Activated CD8-positive, alpha-beta memory T cell treated with anti-CD3 and anti-CD28 coated beads, Interleukin-2, amount 50 U/mL, for 1 hour (primary cell): ENCODE measurements at regions not wholly inside any gene's neighbourhood (a gene's known extent, or its start where the extent isn't known, plus 50 kb on each side); places are given as distances from the start of the nearest gene placed in this dataset.
"Not testable (repeated sequence)": the region's sequence is repeated elsewhere in the genome, so short reads cannot be mapped to it uniquely, and the experiment has no call there.

Source experiments
- DNase-seq: peaks from one replicate; pipeline ENCODE4 v3.0.0-alpha.2; 2020; ENCODE audit errors: extremely low read depth

DNA sequence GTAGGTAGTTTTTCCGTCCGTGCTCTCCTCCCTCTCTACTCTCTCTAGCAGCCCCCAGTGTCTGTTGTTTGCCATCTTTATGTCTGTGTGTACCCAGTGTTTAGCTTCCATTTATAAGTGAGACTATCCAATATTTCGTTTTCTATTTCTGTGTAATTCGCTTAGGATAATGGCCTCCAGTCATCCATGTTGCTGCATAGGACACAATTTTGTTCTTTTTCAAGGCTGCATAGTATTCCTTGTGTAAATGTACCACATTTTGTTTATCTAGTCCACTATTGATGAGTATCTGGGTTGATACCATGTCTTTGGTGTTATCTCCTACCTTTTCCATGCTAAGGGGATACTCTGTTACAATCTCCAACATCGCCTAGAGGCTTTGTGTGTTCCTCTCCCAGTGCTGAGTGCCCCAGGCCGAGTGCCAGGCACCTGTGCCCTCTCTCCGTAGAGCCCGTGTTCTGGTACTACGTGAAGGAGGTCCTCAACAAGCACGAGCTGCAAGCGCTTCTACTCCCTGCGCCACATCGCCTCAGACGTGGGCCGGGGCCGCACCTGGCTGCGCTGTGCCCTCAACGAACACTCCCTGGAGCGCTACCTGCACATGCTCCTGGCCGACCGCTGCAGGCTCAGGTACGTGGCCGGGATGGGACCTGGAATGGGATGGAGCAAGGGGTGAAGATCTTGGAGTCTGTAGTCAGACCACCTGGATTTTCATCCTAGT is 51.0 kb downstream of the NPIPB11 start:
- DNase-seq, result not testable (repeated sequence)

DNA sequence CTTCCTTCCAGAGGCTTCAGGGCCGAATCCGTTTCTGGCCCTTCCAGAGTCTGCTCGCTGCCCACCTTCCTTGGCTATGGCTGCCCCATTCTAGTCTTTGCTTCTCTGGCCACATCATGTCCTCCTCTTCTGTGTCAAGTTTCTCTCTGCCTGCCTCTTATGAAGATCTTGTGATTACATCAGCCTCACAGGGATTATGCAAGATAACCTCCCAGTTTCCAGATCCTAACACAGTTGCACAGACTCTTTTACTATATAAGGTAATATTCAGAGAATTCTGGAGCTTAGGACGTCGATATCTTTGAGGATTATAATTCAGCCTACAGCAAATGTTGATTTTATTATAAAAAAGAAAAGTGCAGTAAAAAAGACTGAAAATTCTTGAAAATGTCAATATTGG is 52.1 kb downstream of the NPIPB11 start:
- not testable (repeated sequence) for DNase-seq

DNA sequence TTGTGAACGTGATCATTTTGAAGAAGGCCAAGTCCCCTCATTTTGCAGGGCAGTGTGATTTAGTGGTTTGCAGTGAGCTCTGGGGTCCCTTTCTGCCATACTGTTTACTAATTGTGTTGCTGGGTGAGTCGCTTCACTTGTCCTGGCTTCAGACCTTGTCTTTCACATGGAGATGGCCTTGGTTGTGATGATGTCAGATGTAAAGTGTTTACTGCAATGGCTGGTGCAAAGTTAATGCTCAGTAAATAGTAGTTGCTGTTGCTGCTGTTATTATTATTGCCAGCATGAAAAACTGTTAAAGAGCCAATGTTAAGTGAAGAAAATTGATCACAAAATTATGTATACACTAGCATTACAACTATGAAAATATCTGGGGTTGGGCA is 53.9 kb downstream of the NPIPB11 start:
- not testable (repeated sequence) for DNase-seq

DNA sequence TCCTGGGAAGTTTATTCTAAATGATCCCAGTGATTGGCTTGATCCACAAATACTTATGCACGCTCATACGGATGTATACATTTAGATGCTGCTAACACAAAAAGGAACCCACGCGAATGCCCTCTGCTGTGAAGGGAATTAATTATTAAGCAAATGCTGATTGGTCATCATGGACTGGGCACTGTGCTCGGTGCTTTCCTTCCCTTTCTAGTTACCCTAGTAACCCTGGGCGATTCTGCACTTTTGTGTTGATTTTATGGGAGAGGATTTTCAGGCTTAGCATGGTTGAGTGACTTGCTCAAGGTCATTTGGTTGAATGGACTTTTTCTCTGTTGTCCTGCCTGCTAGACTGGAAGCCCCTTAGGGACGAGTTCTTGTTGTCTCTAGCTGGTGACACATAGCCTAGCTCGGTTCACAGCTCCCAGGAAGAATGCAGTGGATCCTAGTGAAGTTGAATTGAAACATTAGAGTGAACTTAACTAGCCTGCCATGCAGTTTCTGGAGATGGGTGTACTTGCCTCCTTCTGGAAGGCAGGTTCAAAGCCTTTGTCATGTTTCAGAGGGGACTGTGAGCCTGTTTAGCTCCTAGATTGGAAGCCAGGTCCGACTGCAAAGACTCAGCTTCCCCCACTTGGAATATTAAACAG is 54.4 kb downstream of the NPIPB11 start:
- DNase-seq, result not testable (repeated sequence)

DNA sequence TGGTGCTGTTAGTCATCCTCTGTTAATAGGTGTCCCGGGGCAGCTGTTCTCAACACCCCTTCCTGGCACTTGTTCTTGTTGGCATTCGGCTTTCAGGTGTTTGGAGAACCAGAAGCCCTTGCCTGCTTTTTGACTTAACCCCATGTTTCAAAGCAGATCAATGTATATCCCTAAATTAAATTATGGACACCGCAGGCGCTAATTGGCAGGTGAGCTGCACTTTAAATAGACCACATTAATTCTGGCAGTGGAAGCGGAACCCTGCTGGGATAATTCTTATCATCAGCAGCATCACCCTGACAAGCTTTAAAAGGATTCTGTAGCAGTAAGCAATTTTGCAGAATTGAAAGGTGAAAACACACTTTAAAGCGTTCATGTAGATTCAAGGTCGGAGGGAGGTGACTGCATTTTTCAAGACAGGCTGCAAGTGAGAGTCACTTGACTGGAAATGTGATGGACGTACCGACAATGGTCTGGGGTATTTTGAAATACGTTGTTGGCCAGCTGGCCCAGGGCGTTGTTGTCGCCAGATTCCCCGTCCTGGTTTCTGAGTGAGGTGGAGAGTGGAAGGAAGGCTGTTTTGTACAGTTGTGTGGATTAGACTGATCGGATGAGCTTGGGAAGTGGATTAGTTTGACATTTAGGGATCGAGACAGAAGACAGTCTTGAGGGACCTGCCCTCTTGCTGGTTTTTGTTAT is 55.1 kb downstream of the NPIPB11 start:
- not testable (repeated sequence) for DNase-seq

DNA sequence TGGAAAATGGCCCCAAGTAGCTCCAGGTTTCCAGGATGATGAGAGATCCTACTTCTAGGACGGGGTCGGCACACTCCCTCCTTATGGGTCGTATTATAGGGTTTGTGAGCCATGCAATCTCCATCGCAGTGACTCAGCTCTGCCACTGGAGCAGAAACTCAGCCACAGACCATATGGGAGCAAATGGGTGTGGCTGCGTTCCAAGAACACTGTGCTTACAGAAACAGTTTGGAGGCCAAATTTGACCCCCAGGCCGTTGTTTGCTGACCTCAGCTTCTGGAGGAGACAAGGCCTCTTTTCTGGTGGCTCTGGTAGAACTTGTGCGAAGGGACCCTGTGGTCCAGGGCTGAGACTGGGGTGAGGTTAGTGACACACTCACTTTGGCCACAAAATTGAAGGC is 56.5 kb downstream of the NPIPB11 start:
- not testable (repeated sequence) for DNase-seq

DNA sequence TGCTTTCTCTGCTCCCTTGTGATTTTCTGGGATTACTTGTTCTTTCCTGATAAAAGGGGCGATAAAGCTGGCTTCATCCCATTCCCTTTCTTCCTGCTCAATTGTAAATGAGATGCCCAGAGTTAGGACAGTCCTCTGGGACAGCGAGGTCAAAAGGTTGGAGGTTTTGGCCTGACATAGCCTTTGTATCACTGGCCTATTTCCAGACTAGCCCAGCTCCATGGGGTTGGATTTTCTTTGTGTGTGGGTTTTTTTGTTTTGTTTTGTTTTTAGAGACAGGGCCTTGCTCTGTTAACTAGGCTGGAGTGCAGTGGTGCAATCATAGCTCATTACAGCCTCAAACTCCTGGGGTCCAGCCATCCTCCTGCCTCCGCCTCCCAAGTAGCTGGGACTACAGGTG is 57.8 kb downstream of the NPIPB11 start:
- not testable (repeated sequence) for DNase-seq

DNA sequence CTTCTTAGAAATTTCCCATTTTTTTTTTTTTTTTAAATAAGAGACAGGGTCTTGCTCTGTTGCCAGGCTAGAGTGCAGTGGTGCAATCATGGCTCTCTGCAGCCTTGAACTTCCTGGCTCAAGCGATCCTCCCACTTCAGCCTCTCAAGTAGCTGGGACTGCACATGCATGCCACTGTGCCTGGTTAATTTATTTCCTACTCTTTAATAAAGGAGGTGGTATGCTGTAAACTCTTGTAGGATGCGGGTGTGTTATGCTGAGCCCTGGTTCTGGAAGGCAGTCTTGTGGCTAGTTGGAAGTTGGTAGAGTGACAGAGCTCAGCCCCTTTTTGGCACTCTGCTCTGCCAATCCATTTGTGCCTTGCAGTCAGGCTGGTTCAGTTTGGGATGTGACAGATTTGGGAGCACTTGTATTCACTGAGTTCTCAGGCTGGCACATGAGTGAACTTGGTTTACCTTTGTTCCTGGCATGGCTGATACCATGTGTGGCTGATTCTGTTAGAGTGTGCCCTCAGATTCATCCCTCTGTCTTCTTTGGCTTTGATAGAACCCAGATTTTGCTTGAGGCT is 58.3 kb downstream of the NPIPB11 start:
- DNase-seq, result not testable (repeated sequence)

DNA sequence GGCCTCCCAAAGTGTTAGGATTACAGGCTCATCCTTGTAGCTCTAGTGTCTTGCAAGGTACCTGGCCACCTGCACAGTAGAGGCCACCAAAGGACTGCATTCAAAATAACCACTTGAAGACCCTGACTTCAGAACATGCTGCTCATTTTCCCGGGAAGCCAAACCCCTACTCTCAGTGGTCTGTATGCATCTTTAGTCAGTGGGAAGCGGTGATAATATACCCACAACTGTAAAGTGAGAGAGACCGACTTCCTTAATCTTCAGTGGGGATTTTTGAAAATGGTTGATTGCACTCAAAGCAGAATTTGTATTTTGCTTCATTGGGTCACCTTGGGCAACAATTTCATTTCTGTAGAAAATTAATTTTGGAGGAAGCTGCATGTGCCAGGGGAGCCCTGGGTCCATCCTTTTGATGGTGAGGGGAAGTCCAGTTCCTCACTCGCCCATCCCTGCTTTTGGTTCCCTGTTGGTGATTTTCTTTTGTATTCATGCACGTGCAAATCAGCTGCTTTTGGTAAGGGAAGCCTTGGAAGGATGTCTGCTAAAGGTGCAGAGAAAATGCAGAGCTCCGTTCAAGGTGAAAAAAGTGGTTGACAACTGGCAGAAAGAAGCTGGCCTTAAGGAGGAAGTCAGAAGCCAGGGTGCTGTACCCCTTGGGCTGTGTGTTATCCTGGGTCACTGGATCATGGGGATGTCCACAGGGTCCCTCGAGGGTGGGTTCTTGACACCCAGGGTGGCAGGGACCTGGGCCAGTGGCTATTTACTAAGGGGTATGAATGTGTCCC is 59.5 kb downstream of the NPIPB11 start:
- DNase-seq, result not testable (repeated sequence)

DNA sequence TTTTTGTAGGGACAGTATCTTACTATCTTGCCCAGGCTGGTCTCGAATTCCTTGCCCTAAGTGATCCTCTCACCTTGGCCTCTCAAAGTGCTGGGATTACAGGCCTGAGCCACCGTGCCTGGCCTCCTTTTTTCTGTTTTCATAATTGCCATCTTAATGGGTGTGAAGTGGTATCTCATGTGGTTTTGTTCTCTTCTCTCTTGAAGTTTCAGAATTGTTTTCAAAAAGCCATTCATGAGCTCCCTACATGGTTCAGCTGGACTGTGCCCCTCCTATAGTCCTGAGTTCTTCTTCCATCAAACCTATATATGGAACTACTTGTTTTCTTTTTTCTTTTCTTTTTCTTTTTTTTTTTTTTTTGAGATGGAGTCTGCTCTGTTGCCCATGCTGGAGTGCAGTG is 60.3 kb downstream of the NPIPB11 start:
- DNase-seq, result not testable (repeated sequence)

DNA sequence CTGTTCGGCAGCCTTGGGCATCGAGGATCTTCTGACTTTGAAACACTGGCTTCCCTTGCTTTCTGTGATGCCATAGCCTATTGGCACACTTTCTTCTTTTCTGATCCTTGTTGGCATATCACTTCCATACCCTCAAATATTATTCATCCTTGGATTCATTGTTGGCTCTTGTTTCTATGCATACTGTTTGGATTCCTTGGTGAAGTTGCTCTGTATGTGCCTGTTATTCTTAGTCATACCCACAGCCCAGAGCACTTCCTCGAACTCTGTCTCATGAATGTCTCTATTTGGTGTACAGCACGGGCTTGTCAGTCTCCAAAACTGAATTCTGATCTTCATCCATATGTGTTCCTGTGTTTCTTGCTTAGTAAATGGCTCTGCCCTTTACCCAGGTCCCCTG is 63.6 kb downstream of the NPIPB11 start:
- DNase-seq, result not testable (repeated sequence)

DNA sequence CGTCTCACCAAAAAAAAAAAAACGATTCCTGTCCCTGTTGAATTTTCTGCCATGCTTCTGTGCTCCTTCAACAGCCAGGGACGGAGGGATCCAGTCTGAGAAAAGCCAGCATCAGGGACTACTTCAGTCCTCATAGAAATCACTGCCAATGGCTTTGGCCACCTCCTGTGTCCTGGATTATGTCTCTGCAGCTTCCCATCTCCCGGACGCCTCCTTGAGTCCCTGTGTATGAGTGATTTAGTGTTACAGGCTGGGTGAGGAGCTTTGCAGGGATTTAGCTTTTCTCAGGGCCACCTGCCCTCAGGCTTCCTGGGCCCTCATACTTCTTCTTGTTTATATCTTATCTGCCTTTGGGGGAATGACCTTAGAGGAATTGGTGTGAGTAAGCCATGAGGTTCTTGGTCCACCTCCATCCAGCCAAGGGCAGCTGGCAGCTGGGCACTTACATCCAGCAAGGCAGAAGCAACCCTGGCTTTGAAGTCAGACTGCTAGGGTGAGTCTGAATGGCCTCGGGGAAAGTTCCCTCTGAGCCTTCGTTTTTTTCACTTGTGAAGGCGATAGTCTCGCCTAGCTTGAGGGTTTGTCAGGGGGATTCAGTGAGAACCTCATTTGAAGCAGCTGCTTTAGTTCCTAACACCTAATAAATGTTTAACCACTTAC is 65.6 kb downstream of the NPIPB11 start:
- DNase-seq, result not testable (repeated sequence)

DNA sequence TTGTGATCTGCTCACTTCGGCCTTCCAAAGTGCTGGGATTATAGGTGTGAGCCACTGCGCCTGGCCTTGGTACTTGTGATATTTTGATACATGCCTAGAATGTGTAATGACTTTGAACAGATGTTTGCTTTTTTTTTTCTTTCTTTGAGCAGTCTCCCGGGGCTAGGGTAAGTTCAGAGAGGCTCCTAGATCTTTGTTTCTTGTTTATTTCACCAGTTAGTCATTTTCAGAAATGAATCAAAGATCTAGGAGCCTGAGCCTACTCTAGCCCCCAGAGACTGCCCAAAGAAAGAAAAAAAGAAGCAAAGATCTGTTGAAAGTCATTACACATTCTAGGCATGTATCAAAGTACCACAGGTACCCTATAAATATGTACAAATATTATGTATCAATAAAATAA is 66.3 kb downstream of the NPIPB11 start:
- not testable (repeated sequence) for DNase-seq

DNA sequence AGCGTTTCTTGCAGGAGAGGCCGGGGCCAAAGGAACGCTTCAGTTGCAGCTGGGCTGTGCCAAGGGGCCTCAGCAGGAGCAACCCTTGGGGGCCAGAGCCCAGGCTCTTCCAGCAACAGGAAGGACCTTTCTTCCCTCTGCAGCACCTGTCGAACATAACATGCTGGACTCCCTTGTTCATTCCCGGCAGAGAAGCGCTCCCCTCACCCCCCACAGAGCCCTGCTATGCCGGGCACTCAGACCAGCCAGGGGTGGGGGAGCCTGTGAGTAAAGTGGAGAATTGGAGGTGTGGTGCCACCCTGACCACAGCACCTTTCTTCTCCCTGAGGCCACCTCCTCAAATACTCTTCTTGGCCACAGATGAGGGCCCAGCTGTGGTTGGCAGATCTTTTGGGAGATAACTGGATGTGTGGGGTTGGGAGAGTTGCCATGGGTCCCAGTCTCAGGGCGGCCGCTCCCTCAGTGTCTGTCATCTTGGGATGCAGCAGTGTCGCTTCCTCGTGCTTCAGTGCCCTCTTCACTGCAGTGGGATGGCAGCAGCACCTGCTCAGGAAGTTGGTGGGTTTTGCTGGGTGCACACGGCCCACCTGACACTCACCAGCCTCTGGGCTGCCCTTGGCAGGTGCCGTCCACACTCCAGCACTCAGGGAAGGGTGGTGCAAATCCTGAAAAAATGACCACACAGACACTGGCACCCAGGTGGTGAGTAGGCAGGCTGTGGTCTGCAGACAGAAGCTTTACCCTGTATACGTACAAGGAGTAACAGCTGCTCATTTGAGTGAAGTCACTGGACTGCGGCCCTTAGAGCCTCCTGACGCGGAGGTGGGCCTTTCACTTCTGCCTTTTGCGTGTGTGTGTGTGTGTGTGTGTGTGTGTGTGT is 67.5 kb downstream of the NPIPB11 start:
- not testable (repeated sequence) for DNase-seq

DNA sequence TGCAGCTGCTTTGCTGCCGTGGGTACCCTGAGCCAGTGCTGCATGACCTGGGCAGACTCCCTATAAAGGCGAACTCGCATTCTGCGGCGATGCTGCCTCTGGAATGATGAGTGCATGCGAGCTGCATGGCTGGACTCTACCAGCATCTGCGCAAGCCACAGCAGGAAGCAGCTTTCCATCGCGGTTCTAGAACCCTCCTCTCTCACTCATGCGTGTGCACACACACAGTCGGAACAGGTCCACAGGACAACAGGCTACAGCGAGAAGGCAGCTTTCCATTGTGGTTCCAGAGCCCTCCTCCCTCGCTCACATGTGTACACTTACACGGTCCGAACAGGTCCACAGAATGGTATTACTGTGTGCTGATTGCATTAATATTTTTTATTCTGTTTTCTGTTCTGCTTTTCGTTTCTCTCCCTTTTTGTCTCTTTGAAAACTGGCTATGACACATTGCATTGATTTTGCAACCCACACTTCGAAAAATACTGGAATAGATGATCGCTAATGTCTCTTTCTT is 69.1 kb downstream of the NPIPB11 start:
- not testable (repeated sequence) for DNase-seq

DNA sequence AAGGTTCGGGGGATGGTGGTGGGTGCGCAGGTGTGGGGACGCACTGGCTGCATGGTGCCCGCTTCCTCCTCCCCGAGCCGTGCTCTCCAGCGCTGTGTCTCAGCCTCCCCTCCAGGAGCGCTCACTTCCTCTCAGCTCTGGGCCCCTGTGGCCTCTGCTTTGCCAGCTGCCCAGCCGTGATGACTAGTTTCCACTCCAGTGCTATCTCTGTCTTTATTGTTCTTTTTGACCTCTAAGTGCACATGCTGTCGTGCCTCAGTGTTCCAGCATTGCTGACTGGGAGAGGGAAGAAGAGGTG is 71.0 kb downstream of the NPIPB11 start:
- not testable (repeated sequence) for DNase-seq

DNA sequence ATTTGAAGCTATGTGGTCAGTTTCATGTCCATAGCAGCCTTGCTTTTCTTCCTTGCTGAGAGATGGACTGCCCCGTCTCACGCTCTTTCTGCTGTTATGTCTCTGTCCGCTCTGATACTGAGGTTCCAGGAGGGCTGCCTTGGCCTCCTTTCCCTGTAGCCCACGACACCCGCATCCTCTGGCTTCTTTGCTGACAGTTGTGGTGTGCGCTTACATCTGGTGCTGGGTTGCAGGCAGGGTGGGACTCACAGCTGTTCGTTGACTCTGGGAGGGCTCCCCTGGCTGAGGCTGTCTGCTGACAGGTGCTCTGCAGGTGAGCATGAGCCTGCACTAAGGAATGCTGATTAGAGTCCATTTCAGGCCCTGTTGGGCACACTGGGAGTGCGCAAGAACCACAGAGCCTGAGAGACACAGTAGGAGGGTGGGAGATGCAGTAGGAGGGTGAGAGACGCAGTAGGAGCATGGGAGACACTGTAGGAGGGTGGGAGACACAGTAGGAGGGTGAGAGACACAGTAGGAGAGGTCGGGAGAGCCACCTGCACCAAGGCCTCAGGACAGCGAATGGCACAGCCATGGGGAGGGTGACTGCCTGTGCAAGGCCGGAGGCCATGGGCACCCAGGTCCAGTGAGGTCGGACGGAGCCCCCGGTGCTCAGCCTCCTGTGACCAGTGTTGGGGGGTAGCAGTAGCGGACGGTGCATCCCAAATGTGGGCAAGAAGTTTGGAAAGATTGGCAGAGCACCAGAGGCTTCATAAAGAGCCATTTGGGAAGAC is 71.5 kb downstream of the NPIPB11 start:
- DNase-seq, result not testable (repeated sequence)

DNA sequence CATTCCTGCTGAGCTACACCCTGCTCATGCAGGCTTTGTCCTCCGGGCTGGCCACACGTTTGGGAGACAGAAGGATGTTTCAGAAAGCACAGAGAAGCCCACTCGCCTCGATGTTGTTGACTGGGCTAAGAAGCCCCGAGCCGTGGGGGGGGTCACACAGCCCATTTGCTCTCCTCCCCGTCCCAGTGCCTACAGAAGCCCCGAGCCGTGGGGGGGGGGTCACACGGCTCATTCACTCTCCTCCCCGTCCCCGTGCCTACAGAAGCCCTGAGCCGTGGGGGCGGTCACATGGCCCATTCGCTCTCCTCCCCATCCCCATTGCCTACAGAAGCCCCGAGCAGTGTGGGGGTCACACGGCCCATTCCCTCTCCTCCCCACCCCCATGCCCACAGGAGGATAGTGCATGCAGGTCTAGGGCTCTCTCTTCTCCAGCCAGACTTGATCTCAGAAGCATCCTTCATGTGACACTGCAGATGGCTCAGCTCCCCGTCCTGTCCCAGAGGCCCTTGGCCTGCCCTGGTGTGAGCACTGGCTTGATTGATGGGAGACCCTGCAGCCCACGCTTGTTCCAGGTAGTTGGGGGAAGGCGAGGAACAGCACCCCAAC is 72.9 kb downstream of the NPIPB11 start:
- not testable (repeated sequence) for DNase-seq

DNA sequence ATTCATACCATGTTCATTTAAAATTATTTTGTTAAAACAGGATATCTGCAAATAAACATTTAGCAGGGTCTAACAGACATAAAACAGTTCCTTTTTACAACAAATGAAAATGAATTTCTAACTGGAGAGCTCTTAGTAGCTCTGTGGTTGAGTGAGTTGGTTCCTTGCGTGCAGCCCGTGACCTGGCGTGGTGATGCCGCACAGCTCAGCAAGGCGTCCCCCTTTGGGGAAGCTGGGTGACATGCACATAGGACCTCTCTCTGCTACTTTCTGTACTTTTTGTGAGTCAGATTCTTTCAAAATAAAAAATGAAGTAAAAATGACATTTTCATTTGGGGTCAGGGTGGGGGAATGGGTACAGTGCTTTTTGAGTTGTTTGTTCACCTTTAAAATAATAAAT is 75.9 kb downstream of the NPIPB11 start:
- DNase-seq, result not testable (repeated sequence)
